ENCODE measurements at regions not wholly inside any gene's neighbourhood (a gene's known extent, or its start where the extent isn't known, plus 50 kb on each side); places are given as distances from the start of the nearest gene placed in this dataset.

DNA sequence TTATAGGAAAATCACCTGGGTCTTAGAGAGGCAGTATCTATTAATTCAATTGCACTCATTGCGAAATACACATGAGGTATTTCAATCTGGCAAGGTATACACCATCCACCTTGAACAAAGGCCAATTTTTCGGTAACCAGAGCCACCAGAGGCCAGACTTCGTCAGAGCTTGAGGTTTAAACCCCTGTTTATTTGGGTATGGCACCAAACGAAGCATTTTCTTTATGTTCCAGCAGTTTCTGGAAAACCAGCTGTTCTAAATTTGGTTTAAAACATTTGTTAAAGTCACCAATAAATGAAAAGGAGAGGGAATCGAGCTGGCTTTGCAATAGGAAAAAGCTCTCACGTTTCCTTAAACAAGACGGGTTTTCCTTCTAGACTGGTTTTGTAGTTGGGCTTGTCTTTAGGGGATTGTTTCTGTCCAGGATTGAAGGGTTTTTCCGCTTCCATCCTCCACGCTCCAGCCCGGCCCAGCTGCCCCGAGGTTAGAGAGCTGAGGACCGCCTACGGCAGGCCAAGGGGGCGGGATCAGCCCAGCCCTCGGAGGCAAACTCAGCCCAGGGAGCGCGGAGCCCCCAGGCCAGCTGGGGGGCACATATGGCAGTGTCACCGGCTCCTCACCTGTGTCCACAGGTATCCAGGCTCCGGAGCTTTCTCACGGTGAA lies 539.4 kb upstream of the MGMT start:
- TF ChIP-seq MZF1 (CRISPR knock-in tag; IDR thresholded peaks at IDR 0.05; ENCODE audit: borderline replicate concordance) (no peak), POLR2A (IDR thresholded peaks at IDR 0.05; ENCODE audit: insufficient read depth in 1 of 2, low read depth in 2 of 2, low read length in 2 of 2) (no peak)
- TF ChIP-seq, protein P1, sequence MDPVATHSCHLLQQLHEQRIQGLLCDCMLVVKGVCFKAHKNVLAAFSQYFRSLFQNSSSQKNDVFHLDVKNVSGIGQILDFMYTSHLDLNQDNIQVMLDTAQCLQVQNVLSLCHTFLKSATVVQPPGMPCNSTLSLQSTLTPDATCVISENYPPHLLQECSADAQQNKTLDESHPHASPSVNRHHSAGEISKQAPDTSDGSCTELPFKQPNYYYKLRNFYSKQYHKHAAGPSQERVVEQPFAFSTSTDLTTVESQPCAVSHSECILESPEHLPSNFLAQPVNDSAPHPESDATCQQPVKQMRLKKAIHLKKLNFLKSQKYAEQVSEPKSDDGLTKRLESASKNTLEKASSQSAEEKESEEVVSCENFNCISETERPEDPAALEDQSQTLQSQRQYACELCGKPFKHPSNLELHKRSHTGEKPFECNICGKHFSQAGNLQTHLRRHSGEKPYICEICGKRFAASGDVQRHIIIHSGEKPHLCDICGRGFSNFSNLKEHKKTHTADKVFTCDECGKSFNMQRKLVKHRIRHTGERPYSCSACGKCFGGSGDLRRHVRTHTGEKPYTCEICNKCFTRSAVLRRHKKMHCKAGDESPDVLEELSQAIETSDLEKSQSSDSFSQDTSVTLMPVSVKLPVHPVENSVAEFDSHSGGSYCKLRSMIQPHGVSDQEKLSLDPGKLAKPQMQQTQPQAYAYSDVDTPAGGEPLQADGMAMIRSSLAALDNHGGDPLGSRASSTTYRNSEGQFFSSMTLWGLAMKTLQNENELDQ (CRISPR knock-in tag; IDR thresholded peaks at IDR 0.05; ENCODE audit: borderline replicate concordance), result no peak

Data from HepG2 (cell line).